PC-3 (cell line): ENCODE measurements at regions not wholly inside any gene's neighbourhood (a gene's known extent, or its start where the extent isn't known, plus 50 kb on each side); places are given as distances from the start of the nearest gene placed in this dataset.
"Not testable (repeated sequence)": the region's sequence is repeated elsewhere in the genome, so short reads cannot be mapped to it uniquely, and the experiment has no call there.

Experiments used
- EZH2 ChIP-seq: fragments of 300-600 bp; sonication (generic); IDR thresholded peaks from one replicate; pipeline ENCODE4 v1.6.1; 2017; ENCODE audit warnings: antibody characterized with exemption, mild to moderate bottlenecking, low read length; ENCODE audit not compliant: unreplicated experiment
- TF ChIP-seq, protein P1 (sequence below): fragments of 300-600 bp; sonication (generic); conservative IDR thresholded peaks from 2 replicates; pipeline ENCODE4 v1.5.1; 2017; ENCODE audit warnings: antibody characterized with exemption, low read depth, mild to moderate bottlenecking, low read length

DNA sequence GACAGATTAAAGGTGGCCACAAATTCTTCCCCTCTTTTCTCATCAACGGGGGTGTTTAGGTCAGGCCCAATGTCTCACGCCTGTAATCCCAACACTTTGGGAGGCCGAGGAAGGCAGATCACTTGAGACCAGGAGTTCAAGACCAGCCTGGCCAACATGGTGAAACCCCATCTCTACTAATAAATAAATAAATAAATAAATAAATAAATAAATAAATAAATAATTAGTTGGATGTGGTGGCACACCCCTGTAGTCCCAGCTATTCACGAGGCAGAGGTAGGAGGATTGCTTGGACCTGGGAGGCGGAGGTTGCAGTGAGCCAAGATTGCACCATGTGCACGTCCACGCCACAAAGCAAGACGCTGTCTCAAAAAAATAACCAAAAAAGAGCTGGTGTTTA is 180.7 kb downstream of the FASLG start:
- TF ChIP-seq, protein P1, sequence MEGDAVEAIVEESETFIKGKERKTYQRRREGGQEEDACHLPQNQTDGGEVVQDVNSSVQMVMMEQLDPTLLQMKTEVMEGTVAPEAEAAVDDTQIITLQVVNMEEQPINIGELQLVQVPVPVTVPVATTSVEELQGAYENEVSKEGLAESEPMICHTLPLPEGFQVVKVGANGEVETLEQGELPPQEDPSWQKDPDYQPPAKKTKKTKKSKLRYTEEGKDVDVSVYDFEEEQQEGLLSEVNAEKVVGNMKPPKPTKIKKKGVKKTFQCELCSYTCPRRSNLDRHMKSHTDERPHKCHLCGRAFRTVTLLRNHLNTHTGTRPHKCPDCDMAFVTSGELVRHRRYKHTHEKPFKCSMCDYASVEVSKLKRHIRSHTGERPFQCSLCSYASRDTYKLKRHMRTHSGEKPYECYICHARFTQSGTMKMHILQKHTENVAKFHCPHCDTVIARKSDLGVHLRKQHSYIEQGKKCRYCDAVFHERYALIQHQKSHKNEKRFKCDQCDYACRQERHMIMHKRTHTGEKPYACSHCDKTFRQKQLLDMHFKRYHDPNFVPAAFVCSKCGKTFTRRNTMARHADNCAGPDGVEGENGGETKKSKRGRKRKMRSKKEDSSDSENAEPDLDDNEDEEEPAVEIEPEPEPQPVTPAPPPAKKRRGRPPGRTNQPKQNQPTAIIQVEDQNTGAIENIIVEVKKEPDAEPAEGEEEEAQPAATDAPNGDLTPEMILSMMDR = not testable (repeated sequence)
- not testable (repeated sequence) for TF ChIP-seq EZH2
